IMR-90 (cell line): ENCODE measurements at regions not wholly inside any gene's neighbourhood (a gene's known extent, or its start where the extent isn't known, plus 50 kb on each side); places are given as distances from the start of the nearest gene placed in this dataset.
"Not testable (repeated sequence)": the region's sequence is repeated elsewhere in the genome, so short reads cannot be mapped to it uniquely, and the experiment has no call there.

Source experiments
- ATAC-seq: fragments of 200-7000 bp; cut with Tn5 transposase; 2 replicates; pipeline ENCODE4 v1.9.1; 2020; ENCODE audit warnings: low read depth, mild to moderate bottlenecking, moderate library complexity
- BruUV-seq: library from RNA; stranded (reverse); fragments of 400-500 nt; replicated peaks from 2 replicates; lab custom pipeline; 2021; lab: Mats Ljungman, UMichigan
- CTCF ChIA-PET: fragments of 300-600 bp; formaldehyde crosslinking; extraction: SDS; loops from one replicate; lab custom pipeline; 2021; ENCODE audit warnings: antibody characterized with exemption; lab: Yijun Ruan, JAX
- POLR2A ChIA-PET: fragments of 300-600 bp; sonication (Branson Sonifier 250); formaldehyde crosslinking; loops from one replicate; lab custom pipeline; 2022; ENCODE audit warnings: antibody characterized with exemption; ENCODE audit not compliant: unreplicated experiment; lab: Charles Lee
- DNase-seq: peaks from one replicate; pipeline ENCODE4 v3.0.0; 2013
- H2AFZ ChIP-seq: replicated peaks from 2 replicates; pipeline ENCODE3; 2013; ENCODE audit warnings: low read length, mild to moderate bottlenecking; ENCODE audit not compliant: poor library complexity
- H2AK5ac ChIP-seq: 2 replicates; pipeline ENCODE4 v1.6.1; 2013; ENCODE audit warnings: low read depth, low read length, inconsistent platforms
- H2AK9ac ChIP-seq: replicated peaks from 2 replicates; pipeline ENCODE3; 2013; ENCODE audit warnings: mild to moderate bottlenecking, low read depth, low read length, moderate library complexity; ENCODE audit not compliant: poor library complexity
- H2BK120ac ChIP-seq: 2 replicates; pipeline ENCODE4 v1.6.1; 2013; ENCODE audit warnings: low read depth, low read length, inconsistent platforms
- H2BK15ac ChIP-seq: 3 replicates; pipeline ENCODE4 v1.6.1; 2013; ENCODE audit warnings: low read depth, low read length, inconsistent platforms
- H2BK20ac ChIP-seq: 2 replicates; pipeline ENCODE4 v1.6.1; 2013; ENCODE audit warnings: low read depth, mild to moderate bottlenecking, inconsistent platforms, low read length, moderate library complexity
- H2BK5ac ChIP-seq: 2 replicates; pipeline ENCODE4 v1.6.1; 2013; ENCODE audit warnings: mild to moderate bottlenecking, low read depth, low read length, inconsistent platforms; ENCODE audit not compliant: poor library complexity, severe bottlenecking
- H3K14ac ChIP-seq: replicated peaks from 2 replicates; pipeline ENCODE4 v1.6.1; 2013; ENCODE audit warnings: low read depth, low read length, inconsistent platforms
- H3K18ac ChIP-seq: 2 replicates; pipeline ENCODE4 v1.6.1; 2013; ENCODE audit warnings: low read depth, low read length, control low read depth
- H3K23ac ChIP-seq: 2 replicates; pipeline ENCODE4 v1.6.1; 2013; ENCODE audit warnings: low read depth, low read length, inconsistent platforms
- H3K27ac ChIP-seq: 2 replicates; pipeline ENCODE4 v1.5.1; 2013; ENCODE audit warnings: mild to moderate bottlenecking, control low read depth, low read length; ENCODE audit not compliant: insufficient read depth
- H3K27me3 ChIP-seq: 2 replicates; pipeline ENCODE4 v1.6.1; 2013; ENCODE audit warnings: low read length; ENCODE audit not compliant: control insufficient read depth, insufficient read depth
- H3K36me3 ChIP-seq: 2 replicates; pipeline ENCODE4 v1.6.1; 2013; ENCODE audit warnings: low read length, mixed read lengths; ENCODE audit not compliant: control insufficient read depth, insufficient read depth
- H3K4ac ChIP-seq: 2 replicates; pipeline ENCODE4 v1.6.1; 2013; ENCODE audit warnings: low read depth, low read length, inconsistent platforms
- H3K4me1 ChIP-seq: 2 replicates; pipeline ENCODE4 v1.6.1; 2013; ENCODE audit warnings: low read length, mixed read lengths; ENCODE audit not compliant: control insufficient read depth, insufficient read depth
- H3K4me2 ChIP-seq: 2 replicates; pipeline ENCODE4 v1.6.1; 2013; ENCODE audit warnings: low read depth, mild to moderate bottlenecking, control low read depth, low read length, moderate library complexity
- H3K4me3 ChIP-seq: 2 replicates; pipeline ENCODE4 v1.5.1; 2013; ENCODE audit warnings: low read depth, mild to moderate bottlenecking, control low read depth, low read length, moderate library complexity; ENCODE audit not compliant: insufficient read depth
- H3K56ac ChIP-seq: 2 replicates; pipeline ENCODE4 v1.6.1; 2013; ENCODE audit warnings: low read length, inconsistent platforms; ENCODE audit not compliant: insufficient read depth; ENCODE audit errors: extremely low read depth
- H3K79me1 ChIP-seq, 2 experiments: 2 replicates each; pipeline ENCODE4 v1.6.1; 2013; ENCODE audit warnings: low read length in 2 of 2, inconsistent platforms in 1 of 2, low read depth in 1 of 2
- H3K9ac ChIP-seq: 2 replicates; pipeline ENCODE4 v1.6.1; 2013; ENCODE audit warnings: low read depth, low read length, control low read depth
- H3K9me1 ChIP-seq: 2 replicates; pipeline ENCODE4 v1.6.1; 2013; ENCODE audit warnings: low read length, inconsistent platforms; ENCODE audit not compliant: insufficient read depth
- H3K9me3 ChIP-seq: 2 replicates; pipeline ENCODE4 v1.6.1; 2013; ENCODE audit warnings: low read length; ENCODE audit not compliant: control insufficient read depth, insufficient read depth
- H4K20me1 ChIP-seq: 2 replicates; pipeline ENCODE4 v1.6.1; 2013; ENCODE audit warnings: low read length, inconsistent platforms; ENCODE audit not compliant: insufficient read depth
- H4K5ac ChIP-seq: 2 replicates; pipeline ENCODE4 v1.6.1; 2013; ENCODE audit warnings: mild to moderate bottlenecking, low read depth, low read length, control low read depth
- H4K8ac ChIP-seq, 2 experiments: 2 replicates each; pipeline ENCODE4 v1.6.1; 2013; ENCODE audit warnings: low read depth in 2 of 2, low read length in 2 of 2, control low read depth in 1 of 2, inconsistent platforms in 1 of 2
- H4K91ac ChIP-seq: 2 replicates; pipeline ENCODE4 v1.6.1; 2013; ENCODE audit warnings: low read depth, low read length, inconsistent platforms; ENCODE audit not compliant: insufficient read depth
- CEBPB ChIP-seq: IDR thresholded peaks from 2 replicates; pipeline ENCODE4 v1.6.1; 2012; ENCODE audit warnings: low read depth, low read length, improper control_type of control experiment
- POLR2A ChIP-seq: IDR thresholded peaks from 2 replicates; pipeline ENCODE4 v1.6.1; 2012; ENCODE audit warnings: mild to moderate bottlenecking, low read depth, low read length
- RAD21 ChIP-seq: IDR thresholded peaks from 2 replicates; pipeline ENCODE4 v1.6.1; 2012; ENCODE audit warnings: low read length, improper control_type of control experiment
- USF2 ChIP-seq: fragments of 150-350 bp; IDR thresholded peaks from 2 replicates; pipeline ENCODE4 v1.6.1; 2017; ENCODE audit warnings: mild to moderate bottlenecking, antibody characterized with exemption, low read length, low read depth
- WGBS, 2 experiments: methylation state at CpG; one replicate each; pipeline versions ENCODE4 v1.1.5 to v1.1.7; 2013; ENCODE audit warnings: missing lambda C conversion rate in 2 of 2; ENCODE audit not compliant: insufficient read length in 1 of 2; ENCODE audit errors: extremely low coverage in 2 of 2; 5-methylcytosine and 5-hydroxymethylcytosine counted together
- dilution Hi-C: fragments of 300-500 bp; cut with HindIII; formaldehyde crosslinking; loops from one replicate; pipeline ENCODE4 v1.14.3; 2018; ENCODE audit warnings: low sequenced_read_pairs; ENCODE audit not compliant: unreplicated experiment
- in situ Hi-C: fragments of 300-500 bp; cut with MboI; formaldehyde crosslinking; loops from 3 replicates; pipeline ENCODE4 v1.14.3; 2019; ENCODE audit warnings: low sequenced_read_pairs, inconsistent platforms, mixed read lengths
- intact Hi-C: fragments of 100-400 bp; cut with micrococcal nuclease; formaldehyde crosslinking; loops from 2 replicates; pipeline ENCODE4 v1.10.0; 2022

GRCh38 chr4:57182132-57182874 is 72.1 kb upstream of the IGFBP7 start:
- no peak overlapping the region for H3K27ac ChIP-seq
- TF ChIP-seq CEBPB (no peak), RAD21 (no peak), POLR2A (no peak), USF2 (no peak)
- H2BK15ac ChIP-seq, result no peak overlapping the region
- no peak overlapping the region for H3K4ac ChIP-seq
- ChIA-PET CTCF (interaction anchor here (0.8 kb wide), 1 partner anchor 18 kb away, joined by 3 read pairs; no protein-coding TSS in a partner anchor), POLR2A (no interaction called here)
- H3K9me3 ChIP-seq, result no peaks in the 10 kb centered on the region
- H3K18ac ChIP-seq, result no peak overlapping the region
- H3K79me1 ChIP-seq, result no peaks in the 10 kb centered on the region
- no peak overlapping the region for H3K23ac ChIP-seq
- no peaks in the 10 kb centered on the region for H3K4me1 ChIP-seq
- dilution Hi-C loops, result no loop called here
- intact Hi-C loops, result no loop called here
- H3K4me2 ChIP-seq, result no peak overlapping the region
- H3K36me3 ChIP-seq, result no peaks in the 10 kb centered on the region
- H3K9ac ChIP-seq, result no peak overlapping the region
- no peak overlapping the region for H2BK120ac ChIP-seq
- 65% methylated on average over 4 of the region's 8 CpGs; no CpG with 5 or more reads in 1 of the 2 experiments for WGBS, 2 experiments
- ATAC-seq (no peak), DNase-seq (no peak)
- no peak overlapping the region for H4K91ac ChIP-seq
- H4K8ac ChIP-seq, result no peak overlapping the region
- H4K20me1 ChIP-seq, result no peaks in the 10 kb centered on the region
- peaks cover 5% of the 10 kb centered on the region for H3K27me3 ChIP-seq
- H3K9me1 ChIP-seq, result no peaks in the 10 kb centered on the region
- no peak overlapping the region for H3K14ac ChIP-seq
- no peak overlapping the region for H2AK5ac ChIP-seq
- in situ Hi-C loops, result no loop called here
- no peak overlapping the region for H2AK9ac ChIP-seq
- H4K5ac ChIP-seq, result no peak overlapping the region
- H3K56ac ChIP-seq, result no peak overlapping the region
- no peak overlapping the region for H3K4me3 ChIP-seq
- H2BK20ac ChIP-seq, result no peak overlapping the region
- no peak overlapping the region for H2BK5ac ChIP-seq
- BruUV-seq, result no TSS peak
- no peak overlapping the region for H2AFZ ChIP-seq

GRCh38 chr4:57173136-57173535 is 63.0 kb upstream of the IGFBP7 start:
- H3K4me1 ChIP-seq, H3K4me2 ChIP-seq, H4K8ac ChIP-seq, H2BK5ac ChIP-seq, H2BK15ac ChIP-seq, H3K9ac ChIP-seq, H3K4ac ChIP-seq, H3K36me3 ChIP-seq, H4K20me1 ChIP-seq, CTCF ChIA-PET, H4K91ac ChIP-seq, H2AK5ac ChIP-seq, H3K14ac ChIP-seq, H3K27ac ChIP-seq, H3K23ac ChIP-seq, H3K9me3 ChIP-seq, H3K18ac ChIP-seq, H3K56ac ChIP-seq, H2BK120ac ChIP-seq, H2BK20ac ChIP-seq, H4K5ac ChIP-seq, in situ Hi-C loops, BruUV-seq, H2AFZ ChIP-seq, H3K4me3 ChIP-seq, ATAC-seq, H3K79me1 ChIP-seq, POLR2A ChIA-PET, H3K9me1 ChIP-seq, H2AK9ac ChIP-seq, intact Hi-C loops, dilution Hi-C loops, DNase-seq: not testable (repeated sequence)
- WGBS, 2 experiments, result no CpG with 5 or more reads among the region's 30 CpGs
- peaks cover 16% of the 10 kb centered on the region for H3K27me3 ChIP-seq
